OCI-LY7 (cell line): ENCODE measurements at regions not wholly inside any gene's neighbourhood (a gene's known extent, or its start where the extent isn't known, plus 50 kb on each side); places are given as distances from the start of the nearest gene placed in this dataset.
"Not testable (repeated sequence)": the region's sequence is repeated elsewhere in the genome, so short reads cannot be mapped to it uniquely, and the experiment has no call there.

Experiments used
- CTCF ChIP-seq: fragments of 200-600 bp; sonication (generic); conservative IDR thresholded peaks from 2 replicates; pipeline ENCODE4 v1.5.1; 2014; ENCODE audit warnings: mild to moderate bottlenecking, antibody characterized with exemption, low read length, moderate library complexity, mixed read lengths
- EZH2phosphoT487 ChIP-seq: fragments of 200-600 bp; sonication (generic); IDR thresholded peaks from 2 replicates; pipeline ENCODE4 v1.6.1; 2018; ENCODE audit warnings: low read depth, borderline replicate concordance, mild to moderate bottlenecking, mixed run types, antibody characterized with exemption, low read length, moderate library complexity, mixed read lengths

- TF ChIP-seq EZH2phosphoT487, CTCF: not testable (repeated sequence)
Observed at GRCh38 chr9:97130387-97130786, 91.4 kb upstream of the CTSV start.
